ENCODE measurements at regions not wholly inside any gene's neighbourhood (a gene's known extent, or its start where the extent isn't known, plus 50 kb on each side); places are given as distances from the start of the nearest gene placed in this dataset.
"Not testable (repeated sequence)": the region's sequence is repeated elsewhere in the genome, so short reads cannot be mapped to it uniquely, and the experiment has no call there.

GRCh38 chr6:112936079-112936472 lies 588.9 kb downstream of the RFPL4B start:
- Mint-ChIP-seq H3K36me3 (no peaks in the 10 kb centered on the region), H3K4me3 (no peak overlapping the region), H3K9me3 (peaks cover 4% of the 10 kb centered on the region), H3K27ac (no peak overlapping the region), H3K4me1 (ENCODE audit: unreplicated experiment) (peaks cover 14% of the 10 kb centered on the region), H3K27me3 (no peaks in the 10 kb centered on the region)
- DNase-seq (ENCODE audit: extremely low spot score, unreplicated experiment), result no peak
- no peak for TF ChIP-seq CTCF (conservative IDR thresholded peaks at IDR 0.05)

GRCh38 chr6:112936504-112936903 lies 589.4 kb downstream of the RFPL4B start:
- no peak overlapping the region for H3K4me3 Mint-ChIP-seq
- peaks cover 4% of the 10 kb centered on the region for H3K9me3 Mint-ChIP-seq
- H3K27me3 Mint-ChIP-seq, result no peaks in the 10 kb centered on the region
- DNase-seq (ENCODE audit: extremely low spot score, unreplicated experiment), result no peak
- no peak overlapping the region for H3K27ac Mint-ChIP-seq
- H3K36me3 Mint-ChIP-seq, result no peaks in the 10 kb centered on the region
- peaks cover 14% of the 10 kb centered on the region for H3K4me1 Mint-ChIP-seq (ENCODE audit: unreplicated experiment)
- no peak for TF ChIP-seq CTCF (conservative IDR thresholded peaks at IDR 0.05)

- not testable (repeated sequence) for H3K9me3 Mint-ChIP-seq, H3K4me3 Mint-ChIP-seq, H3K27ac Mint-ChIP-seq
Observed at GRCh38 chr6:112937690-112938089, 590.6 kb downstream of the RFPL4B start.

GRCh38 chr6:112938650-112939049 lies 591.5 kb downstream of the RFPL4B start:
- no peaks in the 10 kb centered on the region for H3K27me3 Mint-ChIP-seq
- H3K4me3 Mint-ChIP-seq, result no peak overlapping the region
- TF ChIP-seq CTCF (conservative IDR thresholded peaks at IDR 0.05), result no peak
- H3K36me3 Mint-ChIP-seq, result no peaks in the 10 kb centered on the region
- DNase-seq (ENCODE audit: extremely low spot score, unreplicated experiment), result no peak
- peaks cover 11% of the 10 kb centered on the region for H3K4me1 Mint-ChIP-seq (ENCODE audit: unreplicated experiment)
- peaks cover 4% of the 10 kb centered on the region for H3K9me3 Mint-ChIP-seq
- H3K27ac Mint-ChIP-seq, result no peak overlapping the region

More at GRCh38 chr6:112937690-112938089, 590.6 kb downstream of the RFPL4B start:
- H3K4me1 Mint-ChIP-seq (ENCODE audit: unreplicated experiment), result peaks cover 11% of the 10 kb centered on the region
- not testable (repeated sequence) for DNase-seq (ENCODE audit: extremely low spot score, unreplicated experiment); H3K36me3 Mint-ChIP-seq; H3K27me3 Mint-ChIP-seq

GRCh38 chr6:112939563-112939962 lies 592.4 kb downstream of the RFPL4B start:
- H3K27ac Mint-ChIP-seq, result no peak overlapping the region
- peaks cover 11% of the 10 kb centered on the region for H3K4me1 Mint-ChIP-seq (ENCODE audit: unreplicated experiment)
- peaks cover 4% of the 10 kb centered on the region for H3K9me3 Mint-ChIP-seq
- no peaks in the 10 kb centered on the region for H3K27me3 Mint-ChIP-seq
- no peak for DNase-seq (ENCODE audit: extremely low spot score, unreplicated experiment)
- TF ChIP-seq CTCF (conservative IDR thresholded peaks at IDR 0.05), result no peak
- H3K4me3 Mint-ChIP-seq, result no peak overlapping the region
- H3K36me3 Mint-ChIP-seq, result no peaks in the 10 kb centered on the region

GRCh38 chr6:112941613-112942012 lies 594.5 kb downstream of the RFPL4B start:
- Mint-ChIP-seq H3K27ac (no peak overlapping the region), H3K4me3 (no peak overlapping the region), H3K36me3 (no peaks in the 10 kb centered on the region), H3K27me3 (no peaks in the 10 kb centered on the region), H3K9me3 (peaks cover 8% of the 10 kb centered on the region), H3K4me1 (ENCODE audit: unreplicated experiment) (peaks cover 11% of the 10 kb centered on the region)
- DNase-seq (ENCODE audit: extremely low spot score, unreplicated experiment), result no peak
- no peak for TF ChIP-seq CTCF (conservative IDR thresholded peaks at IDR 0.05)
